Choroid plexus epithelial cell (primary cell): ENCODE measurements at regions not wholly inside any gene's neighbourhood (a gene's known extent, or its start where the extent isn't known, plus 50 kb on each side); places are given as distances from the start of the nearest gene placed in this dataset.

Source experiments
- DNase-seq: peaks from one replicate; pipeline ENCODE4 v3.0.0-alpha.2; 2010; ENCODE audit warnings: low read depth
- H3K4me3 ChIP-seq: 2 replicates; pipeline ENCODE4 v1.5.1; 2011; ENCODE audit warnings: low read depth, mild to moderate bottlenecking, control low read depth, low read length, moderate library complexity
- TF ChIP-seq, protein P1 (sequence below): conservative IDR thresholded peaks from 2 replicates; pipeline ENCODE4 v1.5.1; 2011; ENCODE audit warnings: low read depth, mild to moderate bottlenecking, control low read depth, inconsistent platforms, low read length, moderate library complexity

DNA sequence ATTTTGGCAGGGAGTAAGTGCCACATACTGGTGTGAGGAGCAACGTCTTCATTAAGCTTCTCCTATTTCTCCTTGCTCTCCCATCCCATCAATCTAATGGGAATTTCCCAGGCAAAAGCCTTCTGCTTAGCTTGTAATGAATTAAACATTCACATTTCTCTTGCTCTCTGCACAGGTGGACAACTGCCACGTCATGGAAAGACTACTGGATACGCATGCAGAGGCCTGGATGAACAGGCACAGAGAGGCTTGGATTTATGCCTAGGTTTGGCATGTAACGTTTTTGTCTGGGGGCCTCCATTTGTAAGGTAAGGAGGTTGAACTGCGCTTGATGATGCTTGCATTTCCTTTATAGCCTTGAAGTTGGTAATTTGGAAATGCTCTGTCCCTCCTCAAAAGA lies 374.8 kb downstream of the KLF12 start:
- TF ChIP-seq, protein P1, sequence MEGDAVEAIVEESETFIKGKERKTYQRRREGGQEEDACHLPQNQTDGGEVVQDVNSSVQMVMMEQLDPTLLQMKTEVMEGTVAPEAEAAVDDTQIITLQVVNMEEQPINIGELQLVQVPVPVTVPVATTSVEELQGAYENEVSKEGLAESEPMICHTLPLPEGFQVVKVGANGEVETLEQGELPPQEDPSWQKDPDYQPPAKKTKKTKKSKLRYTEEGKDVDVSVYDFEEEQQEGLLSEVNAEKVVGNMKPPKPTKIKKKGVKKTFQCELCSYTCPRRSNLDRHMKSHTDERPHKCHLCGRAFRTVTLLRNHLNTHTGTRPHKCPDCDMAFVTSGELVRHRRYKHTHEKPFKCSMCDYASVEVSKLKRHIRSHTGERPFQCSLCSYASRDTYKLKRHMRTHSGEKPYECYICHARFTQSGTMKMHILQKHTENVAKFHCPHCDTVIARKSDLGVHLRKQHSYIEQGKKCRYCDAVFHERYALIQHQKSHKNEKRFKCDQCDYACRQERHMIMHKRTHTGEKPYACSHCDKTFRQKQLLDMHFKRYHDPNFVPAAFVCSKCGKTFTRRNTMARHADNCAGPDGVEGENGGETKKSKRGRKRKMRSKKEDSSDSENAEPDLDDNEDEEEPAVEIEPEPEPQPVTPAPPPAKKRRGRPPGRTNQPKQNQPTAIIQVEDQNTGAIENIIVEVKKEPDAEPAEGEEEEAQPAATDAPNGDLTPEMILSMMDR: no peak
- H3K4me3 ChIP-seq: no peak overlapping the region
- DNase-seq: no peak

DNA sequence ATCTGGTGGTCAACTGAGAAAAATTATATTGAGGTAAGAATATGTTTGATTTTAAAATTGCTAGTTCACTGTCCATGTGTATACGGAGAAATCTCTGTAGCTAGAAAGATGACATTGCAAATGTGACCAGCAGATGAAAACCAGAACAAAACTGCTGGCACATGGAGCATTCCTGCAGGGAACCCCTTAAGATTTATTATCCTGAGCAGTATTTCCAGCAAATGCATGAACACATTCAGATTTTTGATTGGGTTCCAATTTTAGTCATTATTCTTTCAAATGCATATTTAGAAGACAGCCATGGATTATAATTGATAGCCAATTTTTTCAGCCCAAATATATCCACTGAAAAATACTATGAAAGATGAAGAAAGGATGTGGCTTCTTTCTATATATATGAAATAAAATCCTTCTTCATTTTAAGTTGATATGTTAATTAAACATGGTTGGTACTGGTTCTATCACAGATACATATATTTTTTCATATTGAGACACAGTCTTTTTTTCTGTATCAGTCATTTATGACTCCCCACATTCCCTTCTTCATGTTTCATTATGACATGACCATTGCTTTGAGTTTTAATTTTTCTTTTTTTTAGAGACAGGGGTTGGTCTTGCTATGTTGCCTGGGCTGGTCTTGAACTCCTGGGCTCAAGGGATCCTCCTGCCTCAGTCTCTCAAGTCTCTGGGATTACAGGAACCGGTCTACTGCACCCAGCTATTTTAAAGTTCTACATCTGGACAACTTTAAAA lies 376.5 kb downstream of the KLF12 start:
- TF ChIP-seq, protein P1: no peak
- no peak for DNase-seq
- H3K4me3 ChIP-seq: no peak overlapping the region

DNA sequence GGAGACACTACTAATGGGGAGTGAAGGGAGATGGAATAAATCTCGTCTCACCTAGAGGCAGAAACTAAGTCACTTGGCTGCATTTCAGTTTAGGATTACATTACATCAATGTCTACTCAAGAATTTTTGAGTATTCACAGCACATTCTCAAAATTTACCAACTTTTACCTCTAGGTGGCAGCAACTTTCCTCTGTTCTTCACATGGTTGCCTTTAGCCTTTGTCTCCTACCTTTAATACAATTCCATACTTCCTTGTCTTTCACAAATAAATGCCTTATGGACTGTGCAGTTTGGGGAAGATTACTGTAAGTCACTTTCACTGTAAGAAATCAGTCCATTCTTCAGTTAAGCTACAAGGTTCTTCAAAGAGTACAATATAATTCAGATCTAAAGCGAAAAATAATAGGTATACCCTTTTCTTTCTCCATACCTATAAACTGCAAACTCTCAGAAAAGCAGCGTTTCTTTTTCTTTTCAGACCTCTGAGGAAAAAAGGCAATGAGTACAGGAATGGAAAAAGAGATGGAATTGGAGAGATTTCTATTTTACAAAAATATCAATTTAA lies 379.4 kb downstream of the KLF12 start:
- H3K4me3 ChIP-seq: no peak overlapping the region
- TF ChIP-seq, protein P1: peak; percentile 66
- DNase-seq: peak; percentile 86

DNA sequence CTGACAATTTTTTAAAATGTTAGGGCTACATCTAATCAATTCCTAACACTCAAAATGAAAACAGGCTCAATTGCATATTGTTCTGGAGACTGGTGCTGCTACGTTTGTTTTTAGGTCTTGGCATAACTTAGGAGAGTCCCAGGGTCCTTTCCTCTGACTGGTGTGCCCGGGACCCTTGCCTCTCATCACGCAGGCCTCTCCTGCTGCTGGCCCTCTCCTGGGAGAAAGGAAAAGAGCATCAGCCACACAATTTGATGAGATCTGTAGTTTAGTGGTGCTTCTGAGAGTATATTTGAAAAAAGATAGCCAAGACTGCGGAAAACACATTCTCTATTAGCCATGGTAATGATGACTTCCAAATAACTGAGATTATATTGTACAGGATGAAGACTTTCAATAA lies 380.0 kb downstream of the KLF12 start:
- DNase-seq: no peak
- TF ChIP-seq, protein P1: no peak

DNA sequence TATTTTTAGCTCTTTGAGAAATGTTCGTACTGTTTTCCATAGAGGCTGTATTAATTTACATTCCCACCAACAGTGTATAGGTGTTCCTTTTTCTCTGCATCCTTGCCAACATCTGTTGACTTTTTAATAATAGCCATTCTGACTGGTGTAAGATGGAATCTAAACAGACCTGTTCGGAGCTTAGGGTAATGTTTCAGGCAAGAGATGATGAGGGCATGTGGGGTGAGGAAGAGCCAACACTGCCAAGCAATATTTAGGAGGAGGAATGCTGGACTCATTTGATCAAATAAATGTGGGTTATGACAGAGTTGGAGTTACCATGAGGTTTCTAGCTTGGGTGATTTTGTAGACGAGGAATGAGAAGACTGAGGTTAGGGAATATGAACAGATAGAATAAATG lies 382.9 kb downstream of the KLF12 start:
- DNase-seq: no peak
- TF ChIP-seq, protein P1: no peak

More for the DNA sequence above, 380.0 kb downstream of the KLF12 start:
- no peak overlapping the region for H3K4me3 ChIP-seq

DNA sequence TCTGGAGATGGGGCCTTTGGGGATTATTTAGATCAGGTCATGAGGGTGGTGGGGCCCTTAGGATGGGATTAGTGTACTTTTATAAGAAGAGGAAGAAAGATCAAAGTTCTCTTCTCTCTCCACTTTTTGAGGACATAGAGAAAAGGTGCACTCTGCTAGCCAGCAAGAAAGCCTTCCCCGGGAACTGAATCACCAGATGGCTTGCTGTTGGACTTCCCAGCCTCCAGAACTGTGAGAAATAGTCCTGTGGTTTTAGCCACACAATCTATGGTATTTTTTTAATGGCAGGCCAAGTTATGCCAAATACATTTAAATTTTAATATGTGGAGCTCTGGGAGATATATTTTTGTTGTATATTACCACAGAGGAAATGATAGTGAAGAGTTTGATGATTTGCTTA lies 385.8 kb downstream of the KLF12 start:
- DNase-seq: no peak
- TF ChIP-seq, protein P1: no peak
- no peak overlapping the region for H3K4me3 ChIP-seq

More for the DNA sequence above, 382.9 kb downstream of the KLF12 start:
- H3K4me3 ChIP-seq: no peak overlapping the region

DNA sequence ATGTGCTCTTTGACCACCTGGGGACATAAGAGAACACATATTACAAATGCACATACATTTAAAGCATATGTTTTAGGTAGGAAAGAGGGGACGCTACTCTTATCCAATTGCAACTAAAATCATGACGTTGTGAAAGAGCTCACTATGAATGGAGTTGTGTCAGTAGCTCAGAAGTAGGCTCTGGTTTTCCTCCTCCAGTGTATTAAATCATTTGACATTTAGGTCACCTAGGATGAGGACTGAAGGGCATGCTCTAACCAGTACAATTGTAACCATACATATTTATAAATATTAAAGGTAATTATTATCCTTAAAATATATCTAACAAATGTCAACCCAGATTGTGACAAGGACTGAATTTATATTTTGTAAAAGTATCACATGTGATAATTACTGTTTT lies 389.0 kb downstream of the KLF12 start:
- DNase-seq: no peak
- no peak overlapping the region for H3K4me3 ChIP-seq
- TF ChIP-seq, protein P1: no peak
